HCT116 (cell line): ENCODE measurements at regions not wholly inside any gene's neighbourhood (a gene's known extent, or its start where the extent isn't known, plus 50 kb on each side); places are given as distances from the start of the nearest gene placed in this dataset.

Experiments used
- ATAC-seq: fragments of 200-7000 bp; cut with Tn5 transposase; 2 replicates; pipeline ENCODE4 v1.9.1; 2020; ENCODE audit warnings: mild to moderate bottlenecking, moderate library complexity
- BruUV-seq: library from RNA; stranded (reverse); fragments of 400-500 nt; replicated peaks from 2 replicates; lab custom pipeline; 2021; lab: Mats Ljungman, UMichigan
- CTCF ChIA-PET: fragments of 300-600 bp; sonication (Branson Sonifier 250); formaldehyde crosslinking; loops from one replicate; lab custom pipeline; 2021; ENCODE audit warnings: antibody characterized with exemption; lab: Charles Lee
- POLR2A ChIA-PET: fragments of 300-600, 350-600 bp; sonication (Branson Sonifier 250); formaldehyde crosslinking; loops from one replicate; lab custom pipeline; 2021; ENCODE audit warnings: antibody characterized with exemption; lab: Charles Lee
- RAD21 ChIA-PET, 2 experiments: fragments of 300-600 bp; sonication (Branson Sonifier 250); formaldehyde crosslinking; loops; one replicate each; lab custom pipeline; 2023; ENCODE audit warnings: low total read pairs in 2 of 2; ENCODE audit not compliant: uncharacterized antibody in 2 of 2, unreplicated experiment in 2 of 2, low non-redundant PET in 1 of 2; lab: Charles Lee
- DNase-seq: peaks from one replicate; pipeline ENCODE4 v3.0.0-alpha.2; 2010; ENCODE audit warnings: low read depth, low spot score
- H2AFZ ChIP-seq: fragments of 200-600 bp; shearing (Covaris generic), sonication (generic); 2 replicates; pipeline ENCODE4 v1.6.1; 2017; ENCODE audit warnings: low read depth, mixed run types, mixed read lengths, antibody characterized with exemption, low read length; ENCODE audit not compliant: poor library complexity, severe bottlenecking
- H3K27ac ChIP-seq: 2 replicates; pipeline ENCODE4 v1.5.1; 2012; ENCODE audit warnings: low read depth, low read length
- H3K27me3 ChIP-seq: fragments of 200-600 bp; sonication (generic); 2 replicates; pipeline ENCODE4 v1.6.1; 2016; ENCODE audit warnings: mixed run types, low read length, mixed read lengths; ENCODE audit not compliant: insufficient read depth
- H3K36me3 ChIP-seq, 2 experiments: fragments of 200-500 bp in 1 of 2; fragments of 200-600 bp in 1 of 2; sonication (Bioruptor generic) in 1 of 2; sonication (generic) in 1 of 2; 2 replicates each; pipeline versions ENCODE4 v1.5.1 to v1.6.1; 2014 to 2016; ENCODE audit warnings: low read length in 2 of 2, inconsistent platforms in 1 of 2, mixed read lengths in 1 of 2, mixed run types in 1 of 2; ENCODE audit not compliant: insufficient read depth in 2 of 2, control insufficient read depth in 1 of 2
- H3K4me1 ChIP-seq, 2 experiments: fragments of 200-600 bp in 1 of 2; sonication (generic) in 1 of 2; 2 replicates each; pipeline versions ENCODE4 v1.5.1 to v1.6.1; 2012 to 2017; ENCODE audit warnings: low read length in 2 of 2, inconsistent platforms in 1 of 2, mild to moderate bottlenecking in 1 of 2, mixed read lengths in 1 of 2, mixed run types in 1 of 2, moderate library complexity in 1 of 2; ENCODE audit not compliant: insufficient read depth in 2 of 2, control insufficient read depth in 1 of 2
- H3K4me2 ChIP-seq: fragments of 200-600 bp; sonication (generic); 2 replicates; pipeline ENCODE4 v1.6.1; 2017; ENCODE audit warnings: mixed run types, low read length, mixed read lengths
- H3K4me3 ChIP-seq, 2 experiments: fragments of 200-600 bp in 1 of 2; sonication (generic) in 1 of 2; replicated peaks in 1 of 2; 2 replicates each; pipeline ENCODE4 v1.5.1; 2011 to 2016; ENCODE audit warnings: low read length in 2 of 2, control low read depth in 1 of 2, low read depth in 1 of 2, mild to moderate bottlenecking in 1 of 2, mixed read lengths in 1 of 2, mixed run types in 1 of 2
- H3K79me2 ChIP-seq: fragments of 200-600 bp; sonication (generic); 2 replicates; pipeline ENCODE4 v1.6.1; 2017; ENCODE audit warnings: mild to moderate bottlenecking, mixed run types, low read length, moderate library complexity, mixed read lengths; ENCODE audit not compliant: insufficient read depth
- H3K9ac ChIP-seq: fragments of 200-600 bp; sonication (generic); 2 replicates; pipeline ENCODE4 v1.6.1; 2016; ENCODE audit warnings: low read length, mixed read lengths
- H3K9me2 ChIP-seq: fragments of 200-600 bp; sonication (generic), shearing (Covaris generic); 2 replicates; pipeline ENCODE4 v1.6.1; 2017; ENCODE audit warnings: mixed run types, mild to moderate bottlenecking, moderate library complexity; ENCODE audit not compliant: insufficient read depth
- H3K9me3 ChIP-seq, 2 experiments: fragments of 200-500 bp in 1 of 2; fragments of 200-600 bp in 1 of 2; sonication (Bioruptor generic) in 1 of 2; sonication (generic) in 1 of 2; 2 replicates each; pipeline ENCODE4 v1.6.1; 2014 to 2017; ENCODE audit warnings: low read length in 2 of 2, mixed read lengths in 2 of 2, inconsistent platforms in 1 of 2, low read depth in 1 of 2, mild to moderate bottlenecking in 1 of 2, mixed run types in 1 of 2, moderate library complexity in 1 of 2; ENCODE audit not compliant: control insufficient read depth in 1 of 2, insufficient read depth in 1 of 2
- H4K20me1 ChIP-seq: fragments of 200-600 bp; sonication (generic), shearing (Covaris generic); 2 replicates; pipeline ENCODE4 v1.6.1; 2017; ENCODE audit warnings: mixed run types, mild to moderate bottlenecking, moderate library complexity; ENCODE audit not compliant: insufficient read depth
- CBX3 ChIP-seq: IDR thresholded peaks from 2 replicates; pipeline ENCODE4 v1.6.1; 2012; ENCODE audit warnings: low read depth
- CTCF ChIP-seq, 3 experiments: fragments of 200-600 bp in 1 of 3; sonication (generic) in 1 of 3; IDR thresholded peaks in 2 of 3; conservative IDR thresholded peaks in 1 of 3; 2 replicates each; pipeline ENCODE4 v1.5.1; 2012 to 2017; ENCODE audit warnings: low read depth in 2 of 3, low read length in 2 of 3, antibody characterized with exemption in 1 of 3, borderline replicate concordance in 1 of 3, control low read depth in 1 of 3, mild to moderate bottlenecking in 1 of 3, mixed read lengths in 1 of 3, mixed run types in 1 of 3, moderate library complexity in 1 of 3; ENCODE audit not compliant: insufficient read depth in 1 of 3
- ELF1 ChIP-seq: IDR thresholded peaks from 2 replicates; pipeline ENCODE4 v1.6.1; 2012; ENCODE audit warnings: low read depth, borderline replicate concordance
- EZH2 ChIP-seq: fragments of 200-600 bp; sonication (generic); IDR thresholded peaks from 2 replicates; pipeline ENCODE4 v1.6.1; 2017; ENCODE audit warnings: antibody characterized with exemption, mixed run types
- JUND ChIP-seq: IDR thresholded peaks from 2 replicates; pipeline ENCODE4 v1.6.1; 2012
- POLR2A ChIP-seq: IDR thresholded peaks from 2 replicates; pipeline ENCODE4 v1.7.0; 2011; ENCODE audit warnings: borderline replicate concordance; ENCODE audit not compliant: insufficient read depth, insufficient read length; ENCODE audit errors: extremely low read depth
- SIN3A ChIP-seq: IDR thresholded peaks from 2 replicates; pipeline ENCODE4 v1.6.1; 2012; ENCODE audit warnings: low read depth
- SP1 ChIP-seq: IDR thresholded peaks from 2 replicates; pipeline ENCODE4 v1.6.1; 2012; ENCODE audit warnings: low read depth
- SRF ChIP-seq: IDR thresholded peaks from 2 replicates; pipeline ENCODE4 v1.6.1; 2012; ENCODE audit warnings: low read depth
- TCF7L2 ChIP-seq: IDR thresholded peaks from 2 replicates; pipeline ENCODE4 v1.7.0; 2011; ENCODE audit warnings: borderline replicate concordance, inconsistent platforms; ENCODE audit not compliant: insufficient read depth, insufficient read length; ENCODE audit errors: extremely low read depth
- YY1 ChIP-seq: IDR thresholded peaks from 2 replicates; pipeline ENCODE4 v1.6.1; 2011; ENCODE audit warnings: low read length, low read depth, moderate library complexity, mild to moderate bottlenecking; ENCODE audit not compliant: insufficient replicate concordance; ENCODE audit errors: extremely low read depth
- ZFX ChIP-seq: fragments of 450-650 bp; IDR thresholded peaks from 2 replicates; pipeline ENCODE4 v1.6.1; 2017
- intact Hi-C: fragments of 100-400 bp; cut with micrococcal nuclease; formaldehyde crosslinking; loops from 2 replicates; pipeline ENCODE4 v1.10.0; 2022
- TF ChIP-seq, protein P1 (sequence below): IDR thresholded peaks from 2 replicates; pipeline ENCODE4 v1.6.1; 2012; ENCODE audit warnings: low read depth

DNA sequence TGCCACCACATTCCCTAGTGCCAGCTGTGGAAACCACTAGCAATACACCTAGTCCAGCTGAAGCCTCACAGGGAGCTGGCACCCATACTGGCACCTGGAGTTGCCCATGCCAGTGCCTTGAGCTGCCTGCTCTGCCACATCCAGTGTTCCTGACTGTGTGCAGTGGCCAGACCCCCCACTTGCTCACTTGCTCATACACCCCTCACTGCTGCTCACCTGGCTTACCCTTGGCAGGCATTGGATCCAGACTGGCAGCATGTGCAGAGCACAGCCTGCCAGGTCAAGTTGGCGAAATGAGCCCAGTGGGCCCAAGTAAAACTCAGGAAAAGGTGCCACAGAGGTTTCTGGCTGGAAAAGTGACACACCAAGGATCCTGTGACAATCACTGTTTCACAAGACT lies 1618.6 kb upstream of the PRMT6 start:
- Histone ChIP-seq H3K36me3 (no peaks in the 10 kb centered on the region), H3K4me2 (no peak overlapping the region), H3K4me3 (no peak overlapping the region), H3K9me3 (peaks cover 3 to 25% of the 10 kb centered on the region in 2 experiments; a peak in 2 of 4 replicates), H3K9me2 (no peaks in the 10 kb centered on the region), H3K27me3 (no peaks in the 10 kb centered on the region), H2AFZ (no peak overlapping the region), H3K79me2 (no peaks in the 10 kb centered on the region), H4K20me1 (no peaks in the 10 kb centered on the region), H3K27ac (no peak overlapping the region), H3K9ac (no peak overlapping the region), H3K4me1 (no peaks in the 10 kb centered on the region)
- TF ChIP-seq SP1 (no peak), CTCF (IDR thresholded peaks at IDR 0.05 in 2 of 3, conservative IDR thresholded peaks at IDR 0.05 in 1 of 3; ENCODE audit: borderline replicate concordance in 1 of 3, insufficient read depth in 1 of 3, low read depth in 2 of 3, low read length in 2 of 3) (no peak), SIN3A (no peak), SRF (no peak), JUND (no peak), YY1 (no peak), TCF7L2 (no peak), CBX3 (no peak), ELF1 (no peak), ZFX (no peak), EZH2 (no peak), POLR2A (no peak)
- TF ChIP-seq, protein P1, sequence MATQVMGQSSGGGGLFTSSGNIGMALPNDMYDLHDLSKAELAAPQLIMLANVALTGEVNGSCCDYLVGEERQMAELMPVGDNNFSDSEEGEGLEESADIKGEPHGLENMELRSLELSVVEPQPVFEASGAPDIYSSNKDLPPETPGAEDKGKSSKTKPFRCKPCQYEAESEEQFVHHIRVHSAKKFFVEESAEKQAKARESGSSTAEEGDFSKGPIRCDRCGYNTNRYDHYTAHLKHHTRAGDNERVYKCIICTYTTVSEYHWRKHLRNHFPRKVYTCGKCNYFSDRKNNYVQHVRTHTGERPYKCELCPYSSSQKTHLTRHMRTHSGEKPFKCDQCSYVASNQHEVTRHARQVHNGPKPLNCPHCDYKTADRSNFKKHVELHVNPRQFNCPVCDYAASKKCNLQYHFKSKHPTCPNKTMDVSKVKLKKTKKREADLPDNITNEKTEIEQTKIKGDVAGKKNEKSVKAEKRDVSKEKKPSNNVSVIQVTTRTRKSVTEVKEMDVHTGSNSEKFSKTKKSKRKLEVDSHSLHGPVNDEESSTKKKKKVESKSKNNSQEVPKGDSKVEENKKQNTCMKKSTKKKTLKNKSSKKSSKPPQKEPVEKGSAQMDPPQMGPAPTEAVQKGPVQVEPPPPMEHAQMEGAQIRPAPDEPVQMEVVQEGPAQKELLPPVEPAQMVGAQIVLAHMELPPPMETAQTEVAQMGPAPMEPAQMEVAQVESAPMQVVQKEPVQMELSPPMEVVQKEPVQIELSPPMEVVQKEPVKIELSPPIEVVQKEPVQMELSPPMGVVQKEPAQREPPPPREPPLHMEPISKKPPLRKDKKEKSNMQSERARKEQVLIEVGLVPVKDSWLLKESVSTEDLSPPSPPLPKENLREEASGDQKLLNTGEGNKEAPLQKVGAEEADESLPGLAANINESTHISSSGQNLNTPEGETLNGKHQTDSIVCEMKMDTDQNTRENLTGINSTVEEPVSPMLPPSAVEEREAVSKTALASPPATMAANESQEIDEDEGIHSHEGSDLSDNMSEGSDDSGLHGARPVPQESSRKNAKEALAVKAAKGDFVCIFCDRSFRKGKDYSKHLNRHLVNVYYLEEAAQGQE = no peak
- BruUV-seq = no TSS peak
- RAD21 ChIA-PET = no interaction called here
- no peak for ATAC-seq
- CTCF ChIA-PET = no interaction called here
- intact Hi-C loops = no loop called here
- no peak for DNase-seq
- POLR2A ChIA-PET = no interaction called here
